B cell (primary cell): ENCODE measurements at regions not wholly inside any gene's neighbourhood (a gene's known extent, or its start where the extent isn't known, plus 50 kb on each side); places are given as distances from the start of the nearest gene placed in this dataset.

Experiments
- ATAC-seq: fragments of 200-7000 bp; cut with Tn5 transposase; one replicate; pipeline ENCODE4 v1.10.0; 2021; ENCODE audit warnings: low read depth, mild to moderate bottlenecking, moderate number of reproducible peaks, moderate library complexity
- CTCF ChIA-PET: fragments of 350-600 bp; sonication (Branson Sonifier 250); formaldehyde crosslinking; loops from one replicate; lab custom pipeline; 2021; ENCODE audit warnings: antibody characterized with exemption, inconsistent platforms; lab: Charles Lee
- POLR2A ChIA-PET: fragments of 350-600 bp; sonication (Branson Sonifier 250); formaldehyde crosslinking; loops from one replicate; lab custom pipeline; 2021; ENCODE audit warnings: antibody characterized with exemption; lab: Charles Lee
- DNase-seq: peaks from one replicate; pipeline ENCODE4 v3.0.0; 2013
- H2AFZ ChIP-seq: 2 replicates; pipeline ENCODE4 v1.6.1; 2012; ENCODE audit warnings: mild to moderate bottlenecking, low read depth, low read length; ENCODE audit not compliant: insufficient read depth, poor library complexity, severe bottlenecking
- H3K27ac ChIP-seq, 2 donors: 1 replicate in 1 of 2; 2 replicates in 1 of 2; pipeline ENCODE4 v1.5.1; 2012 to 2013; ENCODE audit warnings: low read length in 2 of 2, mild to moderate bottlenecking in 2 of 2, moderate library complexity in 1 of 2
- H3K27me3 ChIP-seq, 4 experiments: fragments of 200-600 bp in 1 of 4; sonication (generic) in 1 of 4; replicated peaks in 1 of 4; 1 replicate in 2 of 4; 2 replicates in 2 of 4; pipeline versions ENCODE4 v1.6.1 to v1.7.0; 2013 to 2016; ENCODE audit warnings: low read length in 3 of 4, mild to moderate bottlenecking in 2 of 4, mixed read lengths in 1 of 4, moderate library complexity in 1 of 4; ENCODE audit not compliant: insufficient read depth in 4 of 4, control insufficient read depth in 3 of 4; ENCODE audit errors: control extremely low read depth in 1 of 4
- H3K36me3 ChIP-seq, 2 experiments: replicated peaks in 1 of 2; 1 replicate in 1 of 2; 2 replicates in 1 of 2; pipeline versions ENCODE4 v1.6.1 to v1.7.1; 2013; ENCODE audit warnings: low read length in 1 of 2; ENCODE audit not compliant: insufficient read depth in 2 of 2, control insufficient read depth in 1 of 2; ENCODE audit errors: control extremely low read depth in 1 of 2, extremely low read depth in 1 of 2
- H3K4me1 ChIP-seq, 2 donors: fragments of 200-600 bp in 1 of 2; sonication (generic) in 1 of 2; 1 replicate in 1 of 2; 2 replicates in 1 of 2; pipeline versions ENCODE4 v1.5.1 to v1.6.1; 2013 to 2017; ENCODE audit warnings: low read length in 2 of 2; ENCODE audit not compliant: control insufficient read depth in 2 of 2, insufficient read depth in 2 of 2
- H3K4me2 ChIP-seq: replicated peaks from 2 replicates; pipeline ENCODE3; 2012; ENCODE audit warnings: mild to moderate bottlenecking, low read depth, low read length; ENCODE audit not compliant: poor library complexity, severe bottlenecking
- H3K4me3 ChIP-seq, 5 experiments: fragments of 200-600 bp in 1 of 5; sonication (generic) in 1 of 5; 1 replicate in 3 of 5; 2 replicates in 2 of 5; pipeline versions ENCODE4 v1.5.1 to v1.7.0; 2011 to 2016; ENCODE audit warnings: low read length in 4 of 5, mild to moderate bottlenecking in 4 of 5, low read depth in 2 of 5, control low read depth in 1 of 5, moderate library complexity in 1 of 5; ENCODE audit not compliant: insufficient read depth in 1 of 5; ENCODE audit errors: control extremely low read depth in 1 of 5, extremely low read depth in 1 of 5
- H3K79me2 ChIP-seq: fragments of 200-600 bp; sonication (generic); one replicate; pipeline ENCODE4 v1.6.0; 2016; ENCODE audit warnings: low read length; ENCODE audit not compliant: control insufficient read depth, insufficient read depth
- H3K9ac ChIP-seq: fragments of 200-600 bp; sonication (generic); 2 replicates; pipeline ENCODE4 v1.6.1; 2017; ENCODE audit warnings: mild to moderate bottlenecking, low read length, moderate library complexity
- H3K9me3 ChIP-seq, 3 donors: one replicate each; pipeline versions ENCODE4 v1.6.1 to v1.7.1; 2013; ENCODE audit warnings: low read length in 2 of 3; ENCODE audit not compliant: control insufficient read depth in 2 of 3, insufficient read depth in 1 of 3; ENCODE audit errors: control extremely low read depth in 1 of 3
- H4K20me1 ChIP-seq: 2 replicates; pipeline ENCODE4 v1.6.0; 2012; ENCODE audit warnings: mild to moderate bottlenecking, low read length; ENCODE audit not compliant: insufficient read depth, control insufficient read depth, poor library complexity, severe bottlenecking
- H3K27ac Mint-ChIP-seq: one replicate; pipeline ENCODE4 v1.8.0; 2021; ENCODE audit warnings: mixed read lengths
- H3K27me3 Mint-ChIP-seq: one replicate; pipeline ENCODE4 v1.8.0; 2021; ENCODE audit warnings: mixed read lengths
- H3K4me1 Mint-ChIP-seq: one replicate; pipeline ENCODE4 v1.8.0; 2021; ENCODE audit warnings: mixed read lengths
- H3K4me3 Mint-ChIP-seq: one replicate; pipeline ENCODE4 v1.8.0; 2021; ENCODE audit warnings: mixed read lengths
- H3K9me3 Mint-ChIP-seq: one replicate; pipeline ENCODE4 v1.8.0; 2022; ENCODE audit warnings: mixed read lengths; ENCODE audit not compliant: insufficient read depth
- EZH2 ChIP-seq: IDR thresholded peaks from 2 replicates; pipeline ENCODE4 v1.6.1; 2012; ENCODE audit warnings: borderline replicate concordance, low read depth, mild to moderate bottlenecking, moderate library complexity, low read length; ENCODE audit not compliant: insufficient read depth, poor library complexity, severe bottlenecking
- WGBS: methylation state at CpG from one replicate; pipeline ENCODE4 v1.1.5; 2013; ENCODE audit warnings: missing lambda C conversion rate; ENCODE audit not compliant: insufficient coverage; 5-methylcytosine and 5-hydroxymethylcytosine counted together
- intact Hi-C: fragments of 100-400 bp; cut with micrococcal nuclease; formaldehyde crosslinking; loops from one replicate; pipeline ENCODE4 v1.10.0; 2022
- TF ChIP-seq, protein P1 (sequence below): fragments of 200-600 bp; IDR thresholded peaks from one replicate; pipeline ENCODE4 v1.8.0; 2022; ENCODE audit warnings: antibody characterized with exemption, mild to moderate bottlenecking

DNA sequence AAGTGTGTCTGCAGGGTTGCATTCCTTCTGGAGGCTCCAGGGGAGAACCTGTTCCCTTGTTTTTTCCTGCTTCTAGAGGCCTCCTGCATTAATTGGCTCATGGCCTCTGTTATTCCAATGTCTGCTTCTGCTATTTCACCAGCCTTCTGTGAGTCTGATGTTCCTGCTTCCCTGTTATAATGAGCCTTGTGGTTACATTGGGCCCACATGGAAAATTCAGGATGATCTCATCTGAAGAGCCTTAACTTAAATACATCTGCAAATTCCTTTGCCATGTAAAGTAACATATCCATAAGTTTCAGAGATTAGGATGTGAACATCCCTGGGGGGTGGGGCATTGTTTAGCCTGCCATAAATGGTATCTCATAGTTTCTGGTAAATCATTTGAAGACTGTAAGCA, 181.1 kb downstream of the RWDD3 start:
- no peak for ATAC-seq
- Histone ChIP-seq H3K9ac (no peak overlapping the region), H3K36me3 (no peaks in the 10 kb centered on the region), H3K27me3 (no peaks in the 10 kb centered on the region), H4K20me1 (no peaks in the 10 kb centered on the region), H3K79me2 (no peaks in the 10 kb centered on the region), H3K4me3 (no peak overlapping the region), H3K9me3 (no peaks in the 10 kb centered on the region), H2AFZ (no peak overlapping the region), H3K4me1 (no peaks in the 10 kb centered on the region), H3K27ac (no peak overlapping the region), H3K4me2 (no peak overlapping the region)
- ChIA-PET CTCF (no interaction called here), POLR2A (no interaction called here)
- TF ChIP-seq EZH2, result no peak
- TF ChIP-seq, protein P1, sequence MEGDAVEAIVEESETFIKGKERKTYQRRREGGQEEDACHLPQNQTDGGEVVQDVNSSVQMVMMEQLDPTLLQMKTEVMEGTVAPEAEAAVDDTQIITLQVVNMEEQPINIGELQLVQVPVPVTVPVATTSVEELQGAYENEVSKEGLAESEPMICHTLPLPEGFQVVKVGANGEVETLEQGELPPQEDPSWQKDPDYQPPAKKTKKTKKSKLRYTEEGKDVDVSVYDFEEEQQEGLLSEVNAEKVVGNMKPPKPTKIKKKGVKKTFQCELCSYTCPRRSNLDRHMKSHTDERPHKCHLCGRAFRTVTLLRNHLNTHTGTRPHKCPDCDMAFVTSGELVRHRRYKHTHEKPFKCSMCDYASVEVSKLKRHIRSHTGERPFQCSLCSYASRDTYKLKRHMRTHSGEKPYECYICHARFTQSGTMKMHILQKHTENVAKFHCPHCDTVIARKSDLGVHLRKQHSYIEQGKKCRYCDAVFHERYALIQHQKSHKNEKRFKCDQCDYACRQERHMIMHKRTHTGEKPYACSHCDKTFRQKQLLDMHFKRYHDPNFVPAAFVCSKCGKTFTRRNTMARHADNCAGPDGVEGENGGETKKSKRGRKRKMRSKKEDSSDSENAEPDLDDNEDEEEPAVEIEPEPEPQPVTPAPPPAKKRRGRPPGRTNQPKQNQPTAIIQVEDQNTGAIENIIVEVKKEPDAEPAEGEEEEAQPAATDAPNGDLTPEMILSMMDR, result no peak
- peaks cover 2% of the 10 kb centered on the region for H3K9me3 Mint-ChIP-seq
- intact Hi-C loops, result no loop called here
- no peaks in the 10 kb centered on the region for H3K4me1 Mint-ChIP-seq
- no peak overlapping the region for H3K4me3 Mint-ChIP-seq
- H3K27ac Mint-ChIP-seq, result no peak overlapping the region
- no peak for DNase-seq
- no peaks in the 10 kb centered on the region for H3K27me3 Mint-ChIP-seq

DNA sequence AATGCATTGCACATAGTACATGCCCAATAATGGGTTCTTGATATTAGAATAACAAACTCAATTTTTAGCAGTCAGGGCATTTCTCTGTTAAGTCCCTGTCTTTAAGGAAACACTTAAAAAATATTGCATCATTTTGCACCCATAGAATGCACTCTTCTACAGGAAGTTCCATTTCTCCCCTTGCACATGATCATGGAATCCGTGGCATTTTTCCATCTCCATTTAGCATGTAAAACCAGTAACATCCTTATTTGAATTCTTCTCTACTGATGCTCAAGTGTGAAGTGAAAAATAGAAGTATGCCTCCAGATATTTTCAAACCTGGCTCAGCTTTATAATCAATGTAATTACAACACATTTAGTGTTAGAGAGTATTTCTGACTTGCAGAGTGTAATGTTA, 192.8 kb downstream of the RWDD3 start:
- ChIA-PET CTCF (no interaction called here), POLR2A (no interaction called here)
- H2AFZ ChIP-seq, result no peak overlapping the region
- no peak overlapping the region for H3K4me3 ChIP-seq
- H3K79me2 ChIP-seq, result no peaks in the 10 kb centered on the region
- no peaks in the 10 kb centered on the region for H3K36me3 ChIP-seq
- TF ChIP-seq EZH2, result no peak
- TF ChIP-seq, protein P1, result no peak
- no peak for DNase-seq
- Mint-ChIP-seq H3K9me3 (peaks cover 4% of the 10 kb centered on the region), H3K4me1 (no peaks in the 10 kb centered on the region), H3K27ac (no peak overlapping the region), H3K27me3 (no peaks in the 10 kb centered on the region), H3K4me3 (no peak overlapping the region)
- H3K9me3 ChIP-seq, result peaks cover 0 to 4% (median 0%) of the 10 kb centered on the region in 3 donors
- H3K27ac ChIP-seq, result no peak overlapping the region
- no CpG with 5 or more reads among the region's 1 CpG for WGBS
- intact Hi-C loops, result no loop called here
- no peak overlapping the region for H3K4me2 ChIP-seq
- H3K27me3 ChIP-seq, result no peaks in the 10 kb centered on the region
- no peaks in the 10 kb centered on the region for H3K4me1 ChIP-seq
- no peaks in the 10 kb centered on the region for H4K20me1 ChIP-seq
- ATAC-seq, result no peak
- no peak overlapping the region for H3K9ac ChIP-seq
